SH-SY5Y (cell line): ENCODE measurements at regions not wholly inside any gene's neighbourhood (a gene's known extent, or its start where the extent isn't known, plus 50 kb on each side); places are given as distances from the start of the nearest gene placed in this dataset.

Source experiments
- GATA2 ChIP-seq: IDR thresholded peaks from 2 replicates; pipeline ENCODE4 v1.6.1; 2011; ENCODE audit warnings: mild to moderate bottlenecking, low read depth, low read length
- GATA3 ChIP-seq: IDR thresholded peaks from 2 replicates; pipeline ENCODE4 v1.6.1; 2011; ENCODE audit warnings: low read depth, mild to moderate bottlenecking, low read length, moderate library complexity

GRCh38 chr9:28163619-28164018 is 590.3 kb upstream of the C9orf72 start:
- no peak for TF ChIP-seq GATA2
- no peak for TF ChIP-seq GATA3
